GM19025 (cell line): ENCODE measurements at regions not wholly inside any gene's neighbourhood (a gene's known extent, or its start where the extent isn't known, plus 50 kb on each side); places are given as distances from the start of the nearest gene placed in this dataset.
"Not testable (repeated sequence)": the region's sequence is repeated elsewhere in the genome, so short reads cannot be mapped to it uniquely, and the experiment has no call there.

Source experiments
- ATAC-seq: cut with Tn5 transposase; IDR thresholded peaks from one replicate; pipeline ENCODE4 v1.9.1; 2021; ENCODE audit warnings: mild to moderate bottlenecking, low read depth, moderate library complexity; ENCODE audit not compliant: unreplicated experiment

DNA sequence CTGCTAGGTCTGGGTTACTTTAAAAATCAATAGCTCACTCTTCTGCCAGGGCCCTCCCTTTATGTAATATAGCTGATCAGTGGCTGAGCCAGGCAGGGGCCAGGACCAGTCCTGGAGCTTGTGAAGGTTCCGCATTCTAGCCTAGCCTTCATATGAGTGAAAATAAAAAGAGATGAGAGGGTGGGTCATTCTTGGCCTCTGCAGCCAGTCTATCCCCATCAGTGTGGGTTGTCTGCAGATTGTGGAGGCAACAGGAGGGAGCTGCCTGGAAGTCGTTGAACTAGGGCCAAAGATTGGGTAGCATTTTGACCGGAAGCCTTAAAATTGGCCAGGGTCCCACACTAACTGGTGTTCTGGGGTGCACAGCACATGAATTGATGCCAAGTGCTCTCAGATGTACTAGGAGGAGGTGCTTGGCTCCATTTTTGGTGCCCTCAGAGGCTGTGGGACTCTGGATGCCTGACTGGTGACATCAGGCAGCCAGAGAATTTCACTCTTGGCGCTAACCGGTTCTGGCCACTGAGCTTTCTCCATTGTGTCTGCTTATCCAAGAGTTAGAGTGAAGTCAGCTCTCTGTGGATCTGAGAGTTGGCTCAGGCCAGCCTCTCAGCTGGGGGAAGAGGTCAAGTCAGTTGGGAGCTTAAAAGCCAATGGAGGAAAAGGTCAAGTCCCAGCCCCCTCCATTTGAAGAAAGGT lies 66.5 kb upstream of the IKBKE start:
- not testable (repeated sequence) for ATAC-seq

DNA sequence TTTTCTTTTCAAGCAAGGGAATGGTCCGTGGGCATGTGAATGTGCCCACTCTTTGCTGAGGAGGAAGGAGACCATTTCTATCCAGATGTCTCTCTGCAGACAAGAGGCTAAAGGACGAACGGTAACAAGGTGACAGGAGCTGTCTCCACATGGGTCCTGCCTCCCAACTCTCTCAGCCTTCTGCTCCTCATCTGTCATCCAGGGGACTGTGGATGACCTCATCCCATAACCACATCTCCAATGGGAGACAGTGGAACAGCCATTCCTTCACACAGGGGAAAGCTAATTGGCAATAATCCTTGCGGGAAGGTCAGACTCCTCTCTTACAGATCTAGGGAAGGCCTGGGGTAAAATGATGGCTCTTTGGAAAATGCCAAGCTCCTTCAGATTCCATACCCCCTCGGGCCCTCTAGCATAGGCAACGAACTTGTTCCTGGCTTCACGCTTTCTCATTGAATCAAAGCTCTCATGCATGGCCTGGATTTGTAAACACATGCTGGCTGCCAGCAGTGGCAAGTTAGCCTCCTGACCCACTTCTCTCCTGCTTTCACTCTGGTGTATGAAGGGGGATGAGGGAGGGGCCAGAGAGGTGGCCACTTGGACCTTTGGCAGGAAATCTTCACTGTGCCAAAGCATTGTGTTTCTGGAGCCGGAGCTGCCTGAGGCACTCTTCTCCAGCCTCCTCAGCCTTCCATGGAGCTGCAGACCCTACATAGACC lies 65.8 kb upstream of the IKBKE start:
- ATAC-seq: not testable (repeated sequence)

DNA sequence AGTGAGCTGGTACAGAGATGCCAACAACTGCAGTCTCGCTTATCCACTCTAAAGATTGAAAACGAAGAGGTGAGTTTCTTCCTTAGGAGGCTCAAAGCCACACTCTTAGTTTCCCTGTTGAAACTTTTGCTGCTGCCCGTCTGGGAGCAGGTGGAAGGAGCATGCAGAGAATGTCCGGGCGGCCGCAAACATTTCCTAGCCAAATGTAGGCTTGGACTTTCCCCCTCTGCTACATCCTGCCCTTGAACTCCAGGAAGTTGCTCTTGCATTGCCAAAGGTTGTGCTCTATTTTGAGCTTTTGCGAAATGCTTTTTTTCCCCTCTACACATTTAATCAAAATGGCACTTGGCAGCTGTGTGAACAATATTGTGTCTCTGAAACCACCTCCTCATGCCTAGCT lies 65.0 kb upstream of the IKBKE start:
- not testable (repeated sequence) for ATAC-seq

DNA sequence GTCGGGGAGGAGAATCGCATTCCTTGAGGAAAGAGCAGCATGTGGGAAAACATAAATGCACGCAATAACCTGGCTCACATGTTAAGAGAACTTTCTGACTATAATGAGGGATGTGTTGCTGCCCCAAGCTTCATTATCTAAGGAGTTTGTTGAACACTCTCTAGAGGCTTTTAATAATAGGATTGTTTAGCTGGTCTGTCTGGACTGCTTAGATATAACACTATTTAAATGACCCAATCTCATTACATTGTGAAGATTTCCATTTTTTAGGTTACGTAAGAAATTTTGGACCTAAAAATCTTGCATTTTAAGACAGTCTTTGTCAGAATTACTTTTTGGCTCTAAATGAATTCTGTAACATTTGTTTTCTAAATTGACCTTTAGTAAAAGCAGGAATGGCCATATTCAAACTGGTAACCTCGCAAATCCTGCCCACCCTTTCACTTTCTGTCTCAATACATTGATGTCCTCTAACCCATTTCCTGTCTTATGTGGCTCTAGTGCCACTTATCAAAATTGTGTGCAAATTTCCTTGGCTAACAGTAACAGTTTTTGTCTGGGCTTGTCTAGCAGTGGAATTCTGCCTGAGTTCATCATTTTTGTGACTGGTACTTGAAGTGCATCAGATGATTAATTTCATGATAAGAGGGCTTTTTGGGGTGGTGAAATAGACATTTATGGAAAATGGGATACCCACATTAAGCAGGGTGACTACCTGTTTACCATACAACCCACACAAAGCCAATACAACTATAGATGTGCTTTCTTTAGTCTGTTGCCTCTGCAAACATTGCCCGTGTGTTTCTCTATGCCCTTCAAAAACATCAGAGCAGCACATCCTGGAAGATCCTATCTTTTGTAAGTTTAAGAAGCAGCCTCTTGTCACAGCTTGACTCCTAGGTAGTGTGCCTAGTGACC lies 61.6 kb upstream of the IKBKE start:
- ATAC-seq: not testable (repeated sequence)

DNA sequence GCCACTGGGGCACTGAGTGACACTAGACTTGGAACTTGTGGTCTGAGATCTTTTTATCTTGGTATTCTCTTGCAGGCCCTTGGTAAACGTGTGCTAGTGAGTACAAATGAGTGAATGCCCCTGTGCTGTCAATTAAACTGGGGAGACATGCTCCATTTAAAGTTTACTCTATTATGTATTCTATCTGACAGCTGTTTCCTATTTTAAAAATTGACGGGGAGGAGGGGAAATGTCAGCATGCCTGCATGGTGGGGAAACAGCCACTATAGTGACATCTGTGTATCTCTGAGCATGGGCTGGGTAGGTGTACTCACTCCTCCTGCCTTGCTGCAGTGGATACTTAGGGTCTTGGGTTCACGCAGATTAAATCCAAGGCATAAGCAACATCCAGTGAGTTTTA lies 59.0 kb upstream of the IKBKE start:
- no peak for ATAC-seq

DNA sequence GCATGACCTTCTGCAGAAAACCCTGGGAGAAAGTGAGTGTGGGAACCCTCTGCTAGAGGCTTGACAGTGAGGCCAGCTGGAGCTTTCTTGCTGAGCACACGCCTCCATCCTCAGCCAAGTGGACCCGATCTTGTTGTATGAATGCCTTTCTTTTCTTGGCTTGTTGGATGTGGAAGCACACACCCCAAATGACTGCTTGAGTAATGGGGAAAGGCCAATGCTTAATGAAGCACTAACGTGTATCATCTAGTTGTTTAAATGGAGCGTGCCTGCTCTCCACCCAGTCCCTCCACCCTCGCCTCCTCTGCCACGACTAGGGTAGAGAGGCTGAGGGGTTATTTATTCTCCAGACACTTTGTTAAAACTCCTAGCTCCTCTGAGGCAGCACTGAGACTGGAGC lies 54.3 kb upstream of the IKBKE start:
- ATAC-seq: no peak

DNA sequence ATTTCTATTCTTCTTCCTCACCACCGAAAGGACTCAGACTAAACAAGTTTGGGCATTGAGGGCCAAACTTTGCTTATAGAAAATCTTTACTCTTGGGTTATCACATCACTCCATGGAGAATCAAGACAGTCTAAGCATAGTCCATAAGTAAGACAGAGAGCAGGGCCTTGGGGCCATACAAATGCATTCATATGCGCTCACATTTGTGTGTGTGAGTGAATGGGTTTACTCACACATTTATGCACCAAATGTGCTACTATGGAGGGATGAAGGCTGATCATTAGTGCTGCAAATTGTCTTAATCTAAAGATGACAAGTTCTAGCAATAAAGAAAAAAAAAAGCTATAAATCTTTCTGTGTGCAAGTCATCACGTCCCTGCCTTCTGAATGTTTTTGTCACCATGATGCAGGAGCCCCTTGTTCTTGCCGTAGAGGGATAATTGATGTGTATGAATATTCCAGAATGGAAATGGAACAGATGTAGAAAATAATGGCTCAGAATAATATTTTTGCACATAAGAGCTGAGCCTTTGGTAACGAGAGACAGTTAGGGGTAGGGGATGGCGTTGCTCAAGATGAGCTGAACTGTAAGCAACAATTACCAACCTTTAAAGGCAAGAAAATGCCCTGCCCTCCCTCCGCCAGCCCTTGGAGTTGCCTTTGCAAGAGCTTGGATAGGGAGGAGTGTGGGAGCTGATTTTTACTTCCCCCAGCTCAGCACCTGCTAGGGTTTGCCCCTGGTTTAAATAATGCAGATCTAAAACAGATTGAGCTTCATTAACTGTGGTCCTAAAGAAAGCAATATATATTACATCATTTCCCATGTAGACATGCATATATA lies 52.3 kb upstream of the IKBKE start:
- no peak for ATAC-seq

DNA sequence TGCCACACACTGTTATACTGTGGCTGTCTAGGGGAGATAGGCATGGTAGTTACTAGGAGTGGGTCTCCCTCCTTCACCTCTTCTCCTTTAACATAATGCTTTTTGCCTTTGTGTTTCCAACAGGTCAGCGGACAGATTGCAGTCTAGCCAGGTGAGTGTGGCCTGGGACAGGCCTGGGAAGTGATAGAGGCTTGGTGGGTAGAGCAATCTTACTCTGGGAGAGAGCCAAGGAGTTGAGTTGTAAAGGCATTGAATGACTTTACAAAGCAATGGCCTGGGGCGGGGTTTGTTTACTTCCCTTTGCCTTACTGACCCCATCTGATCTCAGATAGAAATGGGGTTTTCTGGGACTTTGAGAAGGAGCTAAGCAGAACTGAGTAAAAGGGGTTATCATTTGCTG lies 51.0 kb upstream of the IKBKE start:
- no peak for ATAC-seq

DNA sequence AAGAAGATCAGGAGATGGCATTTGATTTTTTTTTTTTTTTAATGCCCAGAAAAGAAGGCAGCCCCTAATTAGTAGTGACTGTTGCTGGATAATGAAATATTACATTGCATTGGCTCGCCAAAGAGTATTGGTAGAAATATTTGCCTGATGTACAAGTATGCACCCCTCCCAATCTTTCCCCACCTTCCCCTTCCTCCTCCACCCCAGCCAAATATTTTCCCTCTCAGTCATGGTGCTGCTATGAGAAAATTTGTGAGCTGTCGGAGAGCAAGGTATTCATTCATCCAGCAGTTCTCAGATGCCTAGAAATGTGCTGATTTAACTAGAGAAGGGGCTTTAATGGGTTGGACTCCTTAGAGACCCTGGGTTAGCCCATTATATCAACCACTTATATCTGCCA lies 50.5 kb upstream of the IKBKE start:
- ATAC-seq: no peak

DNA sequence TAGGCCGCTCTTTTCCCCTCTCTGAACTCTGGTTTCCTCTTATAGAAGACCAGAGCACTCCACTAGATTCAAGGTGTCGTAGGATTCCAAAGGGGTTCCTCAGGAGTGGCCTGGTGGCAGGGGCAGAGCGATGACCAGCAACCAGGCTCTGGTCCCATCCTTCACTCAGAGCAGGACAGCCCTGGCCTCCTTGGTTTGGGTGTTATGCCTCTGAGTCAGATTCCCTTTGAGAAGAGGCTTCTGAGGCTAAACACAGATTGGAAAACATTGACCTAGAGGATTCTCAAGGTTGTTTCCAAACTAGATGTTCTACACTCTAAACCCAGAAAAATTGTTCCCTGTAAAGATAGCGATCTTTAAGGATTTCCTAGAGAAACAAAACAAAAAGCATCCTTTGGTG lies 49.8 kb upstream of the IKBKE start:
- no peak for ATAC-seq
